Osteocyte (in vitro differentiated cells): ENCODE measurements at regions not wholly inside any gene's neighbourhood (a gene's known extent, or its start where the extent isn't known, plus 50 kb on each side); places are given as distances from the start of the nearest gene placed in this dataset.

Experiments used
- DNase-seq: peaks from one replicate; pipeline ENCODE4 v3.0.0; 2021; ENCODE audit warnings: mixed read lengths; ENCODE audit not compliant: unreplicated experiment; ENCODE audit errors: extremely low spot score
- H3K27ac Mint-ChIP-seq: one replicate; pipeline ENCODE4 v1.8.0; 2021; ENCODE audit warnings: mild to moderate bottlenecking, mixed read lengths; ENCODE audit not compliant: unreplicated experiment
- H3K27me3 Mint-ChIP-seq: one replicate; pipeline ENCODE4 v1.8.0; 2021; ENCODE audit warnings: mixed read lengths; ENCODE audit not compliant: unreplicated experiment
- H3K36me3 Mint-ChIP-seq: one replicate; pipeline ENCODE4 v1.8.0; 2021; ENCODE audit warnings: mixed read lengths; ENCODE audit not compliant: unreplicated experiment
- H3K4me1 Mint-ChIP-seq: one replicate; pipeline ENCODE4 v1.8.0; 2021; ENCODE audit warnings: mixed read lengths; ENCODE audit not compliant: unreplicated experiment
- H3K4me3 Mint-ChIP-seq: one replicate; pipeline ENCODE4 v1.8.0; 2021; ENCODE audit warnings: mild to moderate bottlenecking, moderate library complexity, mixed read lengths; ENCODE audit not compliant: unreplicated experiment
- H3K9me3 Mint-ChIP-seq: one replicate; pipeline ENCODE4 v1.8.0; 2021; ENCODE audit warnings: mixed read lengths; ENCODE audit not compliant: unreplicated experiment
- CTCF ChIP-seq: fragments of 200-600 bp; sonication (generic); IDR thresholded peaks from 2 replicates; pipeline ENCODE4 v1.5.0; 2021; ENCODE audit warnings: antibody characterized with exemption, mild to moderate bottlenecking, moderate library complexity

- H3K27me3 Mint-ChIP-seq: no peaks in the 10 kb centered on the region
- no peak for TF ChIP-seq CTCF
- H3K4me1 Mint-ChIP-seq: peaks cover 12% of the 10 kb centered on the region
- DNase-seq: no peak
- H3K4me3 Mint-ChIP-seq: no peak overlapping the region
- no peak overlapping the region for H3K27ac Mint-ChIP-seq
- H3K36me3 Mint-ChIP-seq: no peaks in the 10 kb centered on the region
- peaks cover 5% of the 10 kb centered on the region for H3K9me3 Mint-ChIP-seq
These were observed 58.4 kb upstream of the NUDT12 start for GRCh38 chr5:103620851-103621547.

DNA sequence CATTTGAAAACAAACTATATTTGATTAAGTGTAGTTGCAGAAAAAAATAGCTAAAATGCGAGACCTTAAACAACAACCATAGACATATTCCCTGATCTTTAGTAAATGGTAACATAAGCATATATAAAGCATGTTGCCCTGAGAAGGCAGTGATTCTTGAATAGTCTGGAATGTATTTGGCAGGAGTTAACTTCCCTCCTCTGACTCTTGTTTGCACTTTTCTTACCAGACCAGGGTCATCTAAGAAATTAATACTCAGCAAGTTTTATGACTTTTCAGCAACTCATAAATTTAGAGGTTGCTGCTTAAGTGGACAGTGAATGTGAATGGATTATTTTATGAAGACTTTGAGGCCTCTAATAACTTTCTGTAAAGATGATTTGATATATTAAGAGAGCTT, 55.3 kb upstream of the NUDT12 start:
- no peaks in the 10 kb centered on the region for H3K36me3 Mint-ChIP-seq

DNA sequence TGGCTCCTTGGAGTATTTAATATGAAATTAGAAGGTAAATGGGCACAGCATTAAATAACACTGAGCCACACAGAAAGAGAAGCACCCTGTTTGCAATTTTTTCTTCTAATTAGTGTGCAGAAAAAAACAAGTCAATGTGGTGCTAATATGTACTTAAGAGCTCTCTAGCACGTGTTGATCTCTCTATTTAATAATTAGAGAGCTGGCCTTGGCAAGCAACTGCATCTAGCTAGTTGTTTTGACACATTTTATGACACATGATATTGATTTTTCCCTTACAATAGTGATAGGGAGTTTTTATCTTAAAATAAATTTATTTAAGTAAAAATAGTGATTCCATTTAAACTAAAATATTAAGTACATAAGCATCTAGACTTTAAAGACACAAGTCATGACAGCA, 54.5 kb upstream of the NUDT12 start:
- Mint-ChIP-seq H3K4me3 (no peak overlapping the region), H3K4me1 (no peaks in the 10 kb centered on the region), H3K36me3 (no peaks in the 10 kb centered on the region), H3K27ac (no peak overlapping the region), H3K27me3 (no peaks in the 10 kb centered on the region), H3K9me3 (no peaks in the 10 kb centered on the region)
- DNase-seq: no peak
- no peak for TF ChIP-seq CTCF

More for the DNA sequence above, 55.3 kb upstream of the NUDT12 start:
- no peak for DNase-seq
- no peak overlapping the region for H3K4me3 Mint-ChIP-seq
- H3K4me1 Mint-ChIP-seq: no peaks in the 10 kb centered on the region
- H3K27ac Mint-ChIP-seq: no peak overlapping the region
- H3K9me3 Mint-ChIP-seq: no peaks in the 10 kb centered on the region
- no peak for TF ChIP-seq CTCF
- H3K27me3 Mint-ChIP-seq: no peaks in the 10 kb centered on the region

DNA sequence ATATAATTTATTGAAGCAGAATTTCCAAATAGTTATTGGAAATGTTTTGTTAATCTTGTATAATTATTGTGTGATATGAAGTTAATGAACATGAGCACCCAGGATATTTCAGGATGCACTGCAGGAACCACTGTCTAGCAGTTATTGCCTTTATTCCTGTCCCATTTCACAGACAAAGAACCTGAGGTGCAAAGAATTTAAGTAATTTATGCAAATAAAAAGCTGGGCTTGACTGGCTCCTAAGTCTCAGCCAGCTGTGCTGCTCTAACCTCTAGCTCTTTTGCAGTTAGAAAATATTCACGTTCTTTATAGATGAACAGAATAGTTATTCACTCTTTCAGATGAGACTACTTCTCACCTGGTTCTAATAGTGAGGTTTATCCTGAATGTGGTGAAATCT, 50.0 kb upstream of the NUDT12 start:
- no peak for TF ChIP-seq CTCF
- Mint-ChIP-seq H3K27ac (no peak overlapping the region), H3K4me3 (no peak overlapping the region), H3K4me1 (peaks cover 2% of the 10 kb centered on the region), H3K9me3 (no peaks in the 10 kb centered on the region), H3K36me3 (no peaks in the 10 kb centered on the region), H3K27me3 (no peaks in the 10 kb centered on the region)
- DNase-seq: no peak
